HG03558 (cell line): ENCODE measurements at regions not wholly inside any gene's neighbourhood (a gene's known extent, or its start where the extent isn't known, plus 50 kb on each side); places are given as distances from the start of the nearest gene placed in this dataset.

Experiments used
- ATAC-seq: cut with Tn5 transposase; IDR thresholded peaks from one replicate; pipeline ENCODE4 v1.9.1; 2021; ENCODE audit warnings: moderate number of reproducible peaks; ENCODE audit not compliant: unreplicated experiment; ENCODE audit errors: extremely low read depth

GRCh38 chr5:124342986-124343385 lies 403.5 kb downstream of the ZNF608 start:
- no peak for ATAC-seq

GRCh38 chr5:124342584-124342983 lies 403.9 kb downstream of the ZNF608 start:
- ATAC-seq: no peak

DNA sequence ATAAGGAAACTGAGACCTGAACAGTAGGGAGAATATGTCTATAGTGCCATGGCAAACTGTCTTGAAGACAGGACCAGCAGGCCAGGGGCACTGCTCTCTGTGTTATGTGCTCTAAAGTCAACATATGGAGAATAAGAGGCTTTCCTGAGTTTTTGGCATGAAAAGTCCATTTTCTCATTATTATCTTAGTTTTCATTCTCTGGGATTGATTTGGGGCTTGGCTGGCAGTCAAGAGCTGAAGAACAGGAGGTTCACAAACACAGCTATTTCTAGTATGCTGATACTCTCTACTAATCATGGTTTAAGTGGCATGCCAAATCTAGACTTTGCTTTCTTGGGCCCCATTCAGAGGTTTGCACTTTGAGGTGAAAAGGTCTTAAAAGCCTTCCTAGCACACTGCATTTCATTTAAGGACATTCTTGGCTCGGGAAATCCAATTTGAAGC lies 404.4 kb downstream of the ZNF608 start:
- no peak for ATAC-seq

DNA sequence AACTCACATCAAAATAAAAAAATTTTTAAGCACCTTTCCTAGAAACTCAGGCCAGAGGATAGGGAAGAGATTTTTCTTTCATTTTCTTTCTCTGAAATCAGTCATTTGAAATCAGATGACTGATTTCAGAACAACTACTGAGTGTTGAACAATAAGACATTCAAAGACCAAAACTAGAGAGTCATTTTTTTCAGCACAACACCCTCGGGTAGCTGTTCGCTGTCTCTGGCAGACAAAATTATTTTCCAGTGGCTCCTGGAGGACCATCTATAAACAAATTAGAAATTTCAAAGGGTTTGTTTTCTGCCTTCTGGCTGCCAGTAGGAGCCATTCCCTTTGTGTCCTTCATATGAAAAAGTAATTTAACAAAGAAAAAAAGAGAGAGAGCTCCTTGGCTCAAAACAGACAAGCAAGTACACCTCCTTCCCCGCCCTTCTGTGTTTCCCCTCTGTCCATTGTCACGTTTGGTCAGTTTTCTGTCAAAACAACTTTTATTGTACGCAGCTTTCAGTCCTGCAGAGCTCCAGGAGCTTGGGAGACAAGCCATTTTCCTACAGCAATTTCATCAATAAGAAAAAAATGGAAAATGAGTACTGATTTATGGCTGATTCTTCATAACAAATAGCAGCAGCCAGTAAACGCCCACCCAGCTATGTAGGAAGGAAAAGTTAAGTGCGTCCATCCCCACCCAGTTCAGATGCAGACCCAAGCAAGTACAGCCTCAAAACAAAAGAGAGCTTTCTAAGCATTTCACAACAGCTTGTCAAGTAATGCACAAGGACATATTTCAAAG lies 405.2 kb downstream of the ZNF608 start:
- ATAC-seq: no peak

- ATAC-seq: no peak
Measured at GRCh38 chr5:124337996-124338395, 408.4 kb downstream of the ZNF608 start.

GRCh38 chr5:124333298-124333979 lies 413.0 kb downstream of the ZNF608 start:
- ATAC-seq: no peak

DNA sequence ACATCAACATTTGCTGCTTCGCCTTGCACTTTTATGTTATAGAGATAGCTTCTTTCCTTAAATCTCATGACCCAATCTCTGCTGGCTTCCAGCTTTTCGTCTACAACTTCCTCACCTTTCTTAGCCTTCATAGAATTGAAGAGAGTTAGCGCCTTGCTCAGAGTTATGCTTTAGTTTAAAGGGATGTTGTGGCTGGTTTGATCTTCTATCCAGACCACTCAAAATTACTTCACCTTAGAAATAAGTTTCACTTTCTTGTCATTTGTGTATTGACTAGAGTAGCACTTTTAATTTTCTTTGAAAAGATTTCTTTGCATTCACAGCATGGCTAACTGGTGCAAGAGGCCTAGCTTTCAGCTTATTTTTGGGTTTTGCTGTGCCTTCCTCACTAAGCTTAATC lies 414.2 kb downstream of the ZNF608 start:
- ATAC-seq: no peak

- no peak for ATAC-seq
Measured at GRCh38 chr5:124330595-124331220, 415.7 kb downstream of the ZNF608 start.

GRCh38 chr5:124328201-124328600 lies 418.2 kb downstream of the ZNF608 start:
- ATAC-seq: no peak

GRCh38 chr5:124318661-124319060 lies 427.8 kb downstream of the ZNF608 start:
- ATAC-seq: no peak

GRCh38 chr5:124317451-124317850 lies 429.0 kb downstream of the ZNF608 start:
- ATAC-seq: no peak

DNA sequence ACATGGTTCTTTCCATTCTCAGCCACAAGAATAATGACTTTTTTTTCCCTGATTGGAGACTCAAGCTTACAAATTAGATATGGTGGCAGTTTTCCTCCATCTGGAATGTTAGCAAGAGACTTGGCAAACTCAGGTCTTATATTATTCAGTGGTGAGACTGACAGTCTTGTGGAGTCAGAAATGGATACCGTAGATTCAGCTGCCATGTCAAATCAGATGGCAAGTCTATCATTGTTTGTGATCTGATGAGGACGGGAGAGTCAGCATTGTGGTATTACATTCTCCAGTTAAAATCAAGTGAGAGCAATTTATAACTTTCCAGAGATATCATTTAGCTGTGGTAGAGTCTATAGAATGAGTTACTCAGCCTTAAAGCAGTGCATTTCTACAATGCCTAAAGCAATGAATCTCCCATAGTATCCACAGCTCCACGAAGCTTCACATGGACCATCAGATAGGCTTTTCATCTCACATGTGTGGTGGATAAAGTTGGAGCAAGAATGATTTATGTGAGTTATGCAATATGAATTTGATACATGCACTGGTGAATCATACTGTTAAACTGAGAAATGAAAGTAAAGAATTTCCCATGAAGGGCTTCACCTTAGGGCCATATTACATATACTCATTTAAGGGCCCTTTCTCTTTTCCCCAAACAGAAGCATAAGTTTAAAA lies 430.6 kb downstream of the ZNF608 start:
- no peak for ATAC-seq

GRCh38 chr5:124310453-124310852 lies 436.0 kb downstream of the ZNF608 start:
- no peak for ATAC-seq

DNA sequence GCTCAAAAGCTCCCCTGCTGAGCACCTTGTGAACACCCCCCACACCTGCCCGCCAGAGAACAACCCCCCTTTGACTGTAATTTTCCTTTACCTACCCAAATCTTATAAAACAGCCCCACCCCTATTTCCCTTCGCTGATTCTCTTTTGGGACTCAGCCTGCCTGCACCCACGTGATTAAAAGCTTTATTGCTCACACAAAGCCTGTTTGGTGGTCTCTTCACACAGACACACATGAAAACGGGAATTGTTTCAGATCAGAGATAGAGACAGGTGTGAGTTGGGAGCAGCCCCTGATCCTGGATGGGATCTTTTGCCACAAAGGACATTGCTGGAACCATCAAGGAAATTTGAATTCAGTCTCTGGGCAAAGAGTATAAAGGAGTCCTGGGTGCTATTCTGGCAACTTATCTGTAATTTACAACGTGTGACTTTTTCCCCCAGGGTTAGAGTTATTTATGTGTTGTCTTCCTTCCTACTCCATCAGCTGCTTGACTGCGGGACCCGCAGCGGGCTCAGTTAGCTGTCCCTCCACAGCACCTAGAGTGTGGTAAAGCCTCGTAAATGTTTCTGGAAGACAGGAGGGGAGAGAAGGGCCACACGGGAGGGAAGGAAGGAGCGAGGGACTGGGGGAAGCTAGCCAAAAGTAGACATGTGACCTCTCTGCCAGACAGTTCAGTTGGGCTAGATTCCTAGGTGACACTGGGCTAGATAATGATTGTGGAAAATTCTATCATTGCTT lies 437.0 kb downstream of the ZNF608 start:
- no peak for ATAC-seq

- no peak for ATAC-seq
Measured at GRCh38 chr5:124303366-124303765, 443.1 kb downstream of the ZNF608 start.

- ATAC-seq: no peak
Measured at GRCh38 chr5:124302533-124302932, 443.9 kb downstream of the ZNF608 start.

DNA sequence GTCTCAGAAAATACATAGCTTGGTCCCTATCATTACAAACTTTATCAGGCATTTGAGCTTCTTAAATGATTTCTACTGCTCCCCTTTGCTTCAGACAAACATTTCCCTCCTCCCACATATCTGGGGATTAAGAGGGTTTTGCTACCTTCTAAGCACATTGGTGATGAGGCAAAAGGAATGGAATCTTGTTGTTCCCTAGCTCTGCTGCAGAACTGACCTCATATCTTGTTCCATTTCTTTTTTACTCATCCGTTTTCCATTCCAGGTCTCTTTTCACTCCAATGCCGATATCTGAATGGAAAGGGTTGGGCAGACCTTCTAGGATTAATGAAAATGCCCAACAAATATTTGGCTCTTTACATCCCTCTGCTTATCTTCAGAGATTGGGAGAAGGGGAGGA lies 444.6 kb downstream of the ZNF608 start:
- ATAC-seq: no peak

- no peak for ATAC-seq
Measured at GRCh38 chr5:124300815-124301621, 445.4 kb downstream of the ZNF608 start.

- no peak for ATAC-seq
Measured at GRCh38 chr5:124297826-124298225, 448.6 kb downstream of the ZNF608 start.
